SU-DHL-6 (cell line): ENCODE measurements at regions not wholly inside any gene's neighbourhood (a gene's known extent, or its start where the extent isn't known, plus 50 kb on each side); places are given as distances from the start of the nearest gene placed in this dataset.

Experiments
- H2AFZ ChIP-seq: fragments of 200-600 bp; sonication (generic); 2 replicates; pipeline ENCODE4 v1.6.1; 2014; ENCODE audit warnings: low read depth, mild to moderate bottlenecking, moderate library complexity, mixed read lengths, antibody characterized with exemption, low read length; ENCODE audit not compliant: severe bottlenecking
- H3F3A ChIP-seq: fragments of 200-600 bp; shearing (Covaris generic); 2 replicates; pipeline ENCODE4 v1.6.0; 2016; ENCODE audit warnings: antibody characterized with exemption, mild to moderate bottlenecking; ENCODE audit not compliant: insufficient read depth
- H3K27ac ChIP-seq: fragments of 200-600 bp; sonication (generic); 2 replicates; pipeline ENCODE4 v1.5.1; 2016; ENCODE audit warnings: low read depth, mild to moderate bottlenecking, low read length, moderate library complexity, mixed read lengths
- H3K27me3 ChIP-seq: fragments of 200-600 bp; sonication (generic), shearing (Covaris generic); 2 replicates; pipeline ENCODE4 v1.6.0; 2014; ENCODE audit warnings: mild to moderate bottlenecking, low read length
- H3K36me3 ChIP-seq: fragments of 200-600 bp; sonication (generic); 2 replicates; pipeline ENCODE4 v1.6.1; 2014; ENCODE audit warnings: mild to moderate bottlenecking, low read length, mixed read lengths
- H3K4me2 ChIP-seq: fragments of 300-600, 200-600 bp; shearing (Covaris generic), sonication (generic); 2 replicates; pipeline ENCODE4 v1.6.0; 2014; ENCODE audit warnings: low read length, low read depth, mild to moderate bottlenecking; ENCODE audit not compliant: poor library complexity, severe bottlenecking
- H3K4me3 ChIP-seq: fragments of 200-600 bp; sonication (generic); 2 replicates; pipeline ENCODE4 v1.5.1; 2014; ENCODE audit warnings: antibody characterized with exemption, low read length, mild to moderate bottlenecking, mixed read lengths; ENCODE audit not compliant: insufficient read depth, poor library complexity, severe bottlenecking
- H3K79me2 ChIP-seq: fragments of 200-600 bp; sonication (generic); 2 replicates; pipeline ENCODE4 v1.6.1; 2014; ENCODE audit warnings: mild to moderate bottlenecking, low read length, moderate library complexity; ENCODE audit not compliant: insufficient read depth
- H3K9ac ChIP-seq: fragments of 200-600 bp; sonication (generic); 2 replicates; pipeline ENCODE4 v1.7.0; 2014; ENCODE audit warnings: mild to moderate bottlenecking, low read length
- H3K9me2 ChIP-seq: fragments of 200-600 bp; sonication (generic); replicated peaks from 2 replicates; pipeline ENCODE4 v1.6.1; 2014; ENCODE audit warnings: low read length; ENCODE audit not compliant: insufficient read depth
- H3K9me3 ChIP-seq: fragments of 200-600 bp; sonication (generic); 2 replicates; pipeline ENCODE4 v1.6.1; 2014; ENCODE audit warnings: low read length, mixed read lengths; ENCODE audit not compliant: insufficient read depth
- H4K20me1 ChIP-seq: fragments of 200-600 bp; sonication (generic); 2 replicates; pipeline ENCODE4 v1.6.1; 2014; ENCODE audit warnings: low read depth, mild to moderate bottlenecking, antibody characterized with exemption, low read length, moderate library complexity, mixed read lengths
- CTCF ChIP-seq: fragments of 200-600 bp; sonication (generic); IDR thresholded peaks from one replicate; pipeline ENCODE4 v1.5.1; 2017; ENCODE audit warnings: antibody characterized with exemption, mild to moderate bottlenecking, low read length, moderate library complexity; ENCODE audit not compliant: insufficient read depth, poor library complexity, severe bottlenecking
- EZH2phosphoT487 ChIP-seq: fragments of 200-600 bp; sonication (generic), shearing (Covaris generic); conservative IDR thresholded peaks from 2 replicates; pipeline ENCODE4 v1.6.1; 2018; ENCODE audit warnings: mild to moderate bottlenecking, antibody characterized with exemption, low read length, moderate library complexity, mixed read lengths

GRCh38 chr4:62168681-62169080 is 968.6 kb downstream of the ADGRL3 start:
- no peaks in the 10 kb centered on the region for H4K20me1 ChIP-seq
- TF ChIP-seq CTCF, result no peak
- TF ChIP-seq EZH2phosphoT487, result no peak
- no peak overlapping the region for H3K27ac ChIP-seq
- no peaks in the 10 kb centered on the region for H3K79me2 ChIP-seq
- H3K36me3 ChIP-seq, result no peaks in the 10 kb centered on the region
- H3K27me3 ChIP-seq, result no peaks in the 10 kb centered on the region
- no peak overlapping the region for H2AFZ ChIP-seq
- H3K9ac ChIP-seq, result no peak overlapping the region
- H3K4me2 ChIP-seq, result no peak overlapping the region
- no peak overlapping the region for H3K4me3 ChIP-seq
- H3K9me2 ChIP-seq, result no peaks in the 10 kb centered on the region
- H3K9me3 ChIP-seq, result no peaks in the 10 kb centered on the region
- H3F3A ChIP-seq, result no peaks in the 10 kb centered on the region

- H3K4me2 ChIP-seq, result no peak overlapping the region
- no peaks in the 10 kb centered on the region for H3K36me3 ChIP-seq
- no peaks in the 10 kb centered on the region for H3K9me3 ChIP-seq
- H3K27me3 ChIP-seq, result no peaks in the 10 kb centered on the region
- H3K79me2 ChIP-seq, result no peaks in the 10 kb centered on the region
- no peaks in the 10 kb centered on the region for H4K20me1 ChIP-seq
- no peak overlapping the region for H2AFZ ChIP-seq
- TF ChIP-seq EZH2phosphoT487 (no peak), CTCF (no peak)
- H3F3A ChIP-seq, result no peaks in the 10 kb centered on the region
- H3K4me3 ChIP-seq, result no peak overlapping the region
- H3K27ac ChIP-seq, result no peak overlapping the region
- H3K9ac ChIP-seq, result no peak overlapping the region
- H3K9me2 ChIP-seq, result no peaks in the 10 kb centered on the region
Measured at GRCh38 chr4:62162606-62163005, 962.5 kb downstream of the ADGRL3 start.

- no peaks in the 10 kb centered on the region for H3K79me2 ChIP-seq
- H3K9me2 ChIP-seq, result no peaks in the 10 kb centered on the region
- H3F3A ChIP-seq, result no peaks in the 10 kb centered on the region
- no peaks in the 10 kb centered on the region for H3K27me3 ChIP-seq
- H3K27ac ChIP-seq, result no peak overlapping the region
- H3K9ac ChIP-seq, result no peak overlapping the region
- no peak overlapping the region for H3K4me3 ChIP-seq
- no peaks in the 10 kb centered on the region for H3K36me3 ChIP-seq
- no peak overlapping the region for H3K4me2 ChIP-seq
- no peaks in the 10 kb centered on the region for H4K20me1 ChIP-seq
- no peak overlapping the region for H2AFZ ChIP-seq
- TF ChIP-seq CTCF, result no peak
- TF ChIP-seq EZH2phosphoT487, result no peak
- no peaks in the 10 kb centered on the region for H3K9me3 ChIP-seq
Measured at GRCh38 chr4:62161446-62161845, 961.3 kb downstream of the ADGRL3 start.

- Histone ChIP-seq H3K79me2 (no peaks in the 10 kb centered on the region), H3K4me3 (no peak overlapping the region), H3K9ac (no peak overlapping the region), H2AFZ (no peak overlapping the region), H3K9me3 (no peaks in the 10 kb centered on the region), H3K4me2 (no peak overlapping the region), H3K36me3 (no peaks in the 10 kb centered on the region), H3K27ac (no peak overlapping the region), H3F3A (no peaks in the 10 kb centered on the region), H3K27me3 (no peaks in the 10 kb centered on the region), H4K20me1 (no peaks in the 10 kb centered on the region), H3K9me2 (no peaks in the 10 kb centered on the region)
- TF ChIP-seq CTCF (no peak), EZH2phosphoT487 (no peak)
Measured at GRCh38 chr4:62159876-62160275, 959.8 kb downstream of the ADGRL3 start.
